ENCODE measurements at regions not wholly inside any gene's neighbourhood (a gene's known extent, or its start where the extent isn't known, plus 50 kb on each side); places are given as distances from the start of the nearest gene placed in this dataset.
"Not testable (repeated sequence)": the region's sequence is repeated elsewhere in the genome, so short reads cannot be mapped to it uniquely, and the experiment has no call there.

DNA sequence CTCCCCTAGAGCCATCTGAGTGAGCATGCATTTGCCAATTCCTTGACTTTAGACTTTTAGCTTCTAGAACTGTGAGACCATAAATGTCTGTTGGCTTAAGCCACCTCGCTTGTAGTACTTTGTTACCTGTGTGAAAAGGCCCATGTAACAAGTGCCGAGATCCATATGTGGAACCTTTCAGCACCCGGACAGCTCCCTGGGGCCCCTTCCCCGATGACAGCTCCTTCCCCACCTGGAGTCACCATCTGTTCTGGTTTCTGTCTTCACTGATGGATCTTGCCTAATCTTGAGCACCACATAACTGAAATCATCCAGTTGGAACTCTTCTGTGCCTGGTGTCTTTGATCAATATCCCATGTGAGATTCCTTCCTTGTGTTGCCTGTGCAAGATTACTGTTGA lies 78.9 kb upstream of the EEF2KMT start:
- Histone ChIP-seq H3K27me3 (ENCODE audit: control insufficient read depth, insufficient read depth, low read length) (no peaks in the 10 kb centered on the region), H3K4me3 (ENCODE audit: low read length in 3 of 3) (no peak overlapping the region), H3K9me3 (ENCODE audit: control insufficient read depth in 2 of 3, insufficient read depth in 1 of 3, low read length in 3 of 3) (peaks cover 0 to 5% (median 0%) of the 10 kb centered on the region in 3 donors), H3K9ac (ENCODE audit: low read length in 3 of 3) (no peak overlapping the region), H3K27ac (ENCODE audit: low read depth in 2 of 2, low read length in 2 of 2) (no peak overlapping the region), H3K36me3 (ENCODE audit: control insufficient read depth in 2 of 3, insufficient read depth in 3 of 3, low read length in 3 of 3) (no peaks in the 10 kb centered on the region), H3K4me1 (ENCODE audit: control insufficient read depth in 2 of 3, insufficient read depth in 2 of 3, low read depth in 1 of 3, low read length in 3 of 3) (no peaks in the 10 kb centered on the region)
- no peak for TF ChIP-seq CTCF (IDR thresholded peaks at IDR 0.05; ENCODE audit: borderline replicate concordance, extremely low read depth, insufficient read depth)
- intact Hi-C loops (cut with DNase I), result no loop called here
- FAIRE-seq, result no peak
- DNase-seq, result peak in 3 of 5 donors; percentile 27 to 40 (median 39)

- Histone ChIP-seq H3K4me3 (ENCODE audit: low read length in 3 of 3) (no peak overlapping the region), H3K9me3 (ENCODE audit: control insufficient read depth in 2 of 3, insufficient read depth in 1 of 3, low read length in 3 of 3) (peaks cover 0 to 5% (median 0%) of the 10 kb centered on the region in 3 donors), H3K9ac (ENCODE audit: low read length in 3 of 3) (no peak overlapping the region), H3K4me1 (ENCODE audit: control insufficient read depth in 2 of 3, insufficient read depth in 2 of 3, low read depth in 1 of 3, low read length in 3 of 3) (no peaks in the 10 kb centered on the region), H3K27ac (ENCODE audit: low read depth in 2 of 2, low read length in 2 of 2) (no peak overlapping the region), H3K36me3 (ENCODE audit: control insufficient read depth in 2 of 3, insufficient read depth in 3 of 3, low read length in 3 of 3) (no peaks in the 10 kb centered on the region), H3K27me3 (ENCODE audit: control insufficient read depth, insufficient read depth, low read length) (no peaks in the 10 kb centered on the region)
- no peak for TF ChIP-seq CTCF (IDR thresholded peaks at IDR 0.05; ENCODE audit: borderline replicate concordance, extremely low read depth, insufficient read depth)
- DNase-seq (no peak), FAIRE-seq (no peak)
- intact Hi-C loops (cut with DNase I), result no loop called here
Measured at GRCh38 chr16:5175266-5175665, 77.7 kb upstream of the EEF2KMT start.

GRCh38 chr16:5166486-5166885 lies 68.9 kb upstream of the EEF2KMT start:
- Histone ChIP-seq H3K9me3 (ENCODE audit: control insufficient read depth in 2 of 3, insufficient read depth in 1 of 3, low read length in 3 of 3) (no peaks in the 10 kb centered on the region), H3K27ac (ENCODE audit: low read depth in 2 of 2, low read length in 2 of 2) (no peak overlapping the region), H3K9ac (ENCODE audit: low read length in 3 of 3) (no peak overlapping the region), H3K4me3 (ENCODE audit: low read length in 3 of 3) (no peak overlapping the region), H3K27me3 (ENCODE audit: control insufficient read depth, insufficient read depth, low read length) (no peaks in the 10 kb centered on the region), H3K4me1 (ENCODE audit: control insufficient read depth in 2 of 3, insufficient read depth in 2 of 3, low read depth in 1 of 3, low read length in 3 of 3) (no peaks in the 10 kb centered on the region), H3K36me3 (ENCODE audit: control insufficient read depth in 2 of 3, insufficient read depth in 3 of 3, low read length in 3 of 3) (no peaks in the 10 kb centered on the region)
- FAIRE-seq, result no peak
- intact Hi-C loops (cut with DNase I), result no loop called here
- TF ChIP-seq CTCF (IDR thresholded peaks at IDR 0.05; ENCODE audit: borderline replicate concordance, extremely low read depth, insufficient read depth), result no peak
- DNase-seq, result peak in 2 of 5 donors; percentile 4 to 7

DNA sequence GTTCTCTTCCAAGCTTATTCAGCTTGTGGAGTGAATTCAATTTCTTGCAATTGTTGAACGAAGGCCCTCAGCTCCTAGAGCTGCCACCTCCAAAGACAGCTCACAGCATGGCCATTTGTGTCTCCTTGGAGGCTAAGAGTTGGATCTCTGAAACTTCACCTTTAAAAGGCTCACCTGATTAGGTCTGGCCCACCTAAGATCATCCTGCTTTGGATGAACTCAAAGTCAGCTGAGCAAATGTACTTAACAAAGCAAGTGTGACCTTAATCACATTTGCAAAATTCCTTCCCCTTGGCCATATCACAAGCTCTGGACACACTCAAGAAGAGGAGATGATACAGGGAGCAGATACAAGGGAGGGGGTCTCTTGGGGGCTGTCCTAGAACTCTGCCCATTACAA lies 67.8 kb upstream of the EEF2KMT start:
- intact Hi-C loops (cut with DNase I); H3K4me3 ChIP-seq (ENCODE audit: low read length in 3 of 3); H3K27me3 ChIP-seq (ENCODE audit: control insufficient read depth, insufficient read depth, low read length); H3K27ac ChIP-seq (ENCODE audit: low read depth in 2 of 2, low read length in 2 of 2); FAIRE-seq; H3K4me1 ChIP-seq (ENCODE audit: control insufficient read depth in 2 of 3, insufficient read depth in 2 of 3, low read depth in 1 of 3, low read length in 3 of 3); H3K9me3 ChIP-seq (ENCODE audit: control insufficient read depth in 2 of 3, insufficient read depth in 1 of 3, low read length in 3 of 3); DNase-seq; H3K36me3 ChIP-seq (ENCODE audit: control insufficient read depth in 2 of 3, insufficient read depth in 3 of 3, low read length in 3 of 3); H3K9ac ChIP-seq (ENCODE audit: low read length in 3 of 3): not testable (repeated sequence)

GRCh38 chr16:5162801-5163200 lies 65.2 kb upstream of the EEF2KMT start:
- H3K27ac ChIP-seq (ENCODE audit: low read depth in 2 of 2, low read length in 2 of 2); H3K36me3 ChIP-seq (ENCODE audit: control insufficient read depth in 2 of 3, insufficient read depth in 3 of 3, low read length in 3 of 3); intact Hi-C loops (cut with DNase I): not testable (repeated sequence)

DNA sequence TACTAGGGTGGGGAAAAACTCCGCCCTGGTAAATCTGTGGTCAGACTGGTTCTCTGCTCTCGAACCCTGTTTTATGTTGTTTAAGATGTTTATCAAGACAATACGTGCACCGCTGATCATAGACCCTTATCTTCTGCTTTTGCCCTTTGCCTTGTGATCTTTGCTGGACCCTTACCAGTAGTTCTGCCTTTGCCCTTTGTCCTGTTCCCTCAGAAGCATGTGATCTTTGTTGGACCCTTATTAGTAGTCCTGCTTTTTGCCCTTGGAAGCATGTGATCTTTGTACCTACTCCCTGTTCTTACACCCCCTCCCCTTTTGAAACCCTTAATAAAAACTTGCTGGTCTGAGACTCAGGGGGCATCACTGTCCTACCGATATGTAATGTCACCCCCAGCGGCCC lies 64.3 kb upstream of the EEF2KMT start:
- H3K4me3 ChIP-seq (ENCODE audit: low read length in 3 of 3); DNase-seq; H3K9ac ChIP-seq (ENCODE audit: low read length in 3 of 3); H3K27ac ChIP-seq (ENCODE audit: low read depth in 2 of 2, low read length in 2 of 2); intact Hi-C loops (cut with DNase I); H3K27me3 ChIP-seq (ENCODE audit: control insufficient read depth, insufficient read depth, low read length); H3K4me1 ChIP-seq (ENCODE audit: control insufficient read depth in 2 of 3, insufficient read depth in 2 of 3, low read depth in 1 of 3, low read length in 3 of 3); FAIRE-seq; H3K9me3 ChIP-seq (ENCODE audit: control insufficient read depth in 2 of 3, insufficient read depth in 1 of 3, low read length in 3 of 3); H3K36me3 ChIP-seq (ENCODE audit: control insufficient read depth in 2 of 3, insufficient read depth in 3 of 3, low read length in 3 of 3): not testable (repeated sequence)

More at GRCh38 chr16:5162801-5163200, 65.2 kb upstream of the EEF2KMT start:
- not testable (repeated sequence) for H3K9ac ChIP-seq (ENCODE audit: low read length in 3 of 3); H3K4me3 ChIP-seq (ENCODE audit: low read length in 3 of 3); FAIRE-seq; H3K4me1 ChIP-seq (ENCODE audit: control insufficient read depth in 2 of 3, insufficient read depth in 2 of 3, low read depth in 1 of 3, low read length in 3 of 3); H3K9me3 ChIP-seq (ENCODE audit: control insufficient read depth in 2 of 3, insufficient read depth in 1 of 3, low read length in 3 of 3); H3K27me3 ChIP-seq (ENCODE audit: control insufficient read depth, insufficient read depth, low read length); DNase-seq
